ENCODE measurements at regions not wholly inside any gene's neighbourhood (a gene's known extent, or its start where the extent isn't known, plus 50 kb on each side); places are given as distances from the start of the nearest gene placed in this dataset.

DNA sequence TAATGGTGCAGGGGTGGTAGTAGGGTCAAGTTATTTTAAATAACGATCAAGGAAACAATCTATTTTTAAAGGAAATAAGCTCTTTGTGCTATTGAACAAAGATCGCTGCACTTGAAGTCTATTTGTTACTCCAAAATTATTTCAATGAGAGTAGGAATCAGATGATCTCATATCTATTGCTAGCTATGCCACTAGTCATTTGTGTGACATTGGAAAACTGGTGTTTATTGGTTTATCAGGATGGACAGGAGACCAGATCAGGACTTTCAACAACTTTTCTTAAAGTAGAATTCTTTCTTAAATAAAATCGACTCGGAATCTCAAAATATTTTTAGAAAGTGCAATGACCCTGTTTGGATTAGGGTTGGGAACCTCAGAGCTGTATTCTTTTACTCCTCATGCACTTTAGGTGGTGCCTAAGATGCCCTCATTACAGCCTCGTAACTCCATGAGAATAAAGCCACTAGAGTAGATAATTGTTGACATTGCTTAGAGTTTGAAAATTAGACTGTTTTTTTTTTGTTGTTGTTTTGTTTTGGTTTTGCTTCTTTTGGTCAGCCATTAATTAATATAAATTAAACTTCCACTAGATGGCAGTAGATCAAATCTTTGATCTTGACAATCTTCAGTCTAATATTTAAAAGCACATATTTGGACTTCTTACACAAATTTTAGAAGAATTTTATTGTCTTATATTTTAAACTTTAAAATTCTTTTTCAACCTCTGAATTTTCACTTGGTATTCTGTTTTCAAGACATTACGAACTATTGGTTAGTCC is 352.4 kb downstream of the USP25 start:
- Histone ChIP-seq H2AFZ (ENCODE audit: low read length) (peak overlapping the region; percentile 51), H3K27me3 (ENCODE audit: insufficient read depth, low read length) (no peaks in the 10 kb centered on the region), H3K27ac (ENCODE audit: low read depth, low read length) (peak overlapping the region; percentile 41), H3K4me3 (ENCODE audit: insufficient read depth, low read length) (peak overlapping the region; percentile 15), H3K9me3 (ENCODE audit: low read depth, low read length) (no peaks in the 10 kb centered on the region), H4K20me1 (ENCODE audit: insufficient read depth, low read length) (no peaks in the 10 kb centered on the region), H3K79me2 (ENCODE audit: insufficient read depth, low read length) (no peaks in the 10 kb centered on the region), H3K4me2 (ENCODE audit: insufficient read depth, low read length) (peak overlapping the region; percentile 66), H3K4me1 (ENCODE audit: insufficient read depth, low read length) (peaks cover 47% of the 10 kb centered on the region), H3K36me3 (ENCODE audit: insufficient read depth, low read length) (no peaks in the 10 kb centered on the region)
- peak; percentile 52 for TF ChIP-seq CTCF (IDR thresholded peaks at IDR 0.05; ENCODE audit: extremely low read depth, low read depth, low read length)
- no peak for DNase-seq (ENCODE audit: insufficient read length, low spot score, missing footprints)

DNA sequence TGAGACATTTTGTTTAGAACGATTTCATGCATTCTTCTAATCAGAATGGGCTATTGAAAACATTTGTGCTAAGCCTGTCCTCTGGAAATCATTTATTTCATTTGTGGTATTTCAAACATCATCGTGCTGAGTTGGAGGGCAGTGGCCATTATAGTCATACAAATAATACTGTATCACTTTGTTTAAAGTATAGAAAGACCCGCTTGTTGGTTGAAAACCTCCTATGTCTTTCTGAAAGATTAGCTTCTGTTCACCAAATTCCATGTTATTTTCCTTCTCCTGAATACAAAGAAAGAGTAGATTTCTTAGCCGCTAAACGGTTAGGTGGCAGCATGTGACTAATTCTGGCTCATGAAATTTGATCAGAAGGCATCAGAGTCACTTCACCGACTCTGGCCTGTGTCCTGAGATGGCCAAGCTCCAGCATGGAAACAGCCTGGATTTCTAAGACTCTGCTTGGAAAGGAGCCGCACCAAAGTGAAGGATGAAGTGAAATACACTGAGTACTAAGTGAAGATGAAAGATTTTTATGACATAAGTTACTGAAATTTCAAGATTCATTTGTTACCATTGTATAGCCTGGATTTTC is 355.1 kb downstream of the USP25 start:
- Histone ChIP-seq H3K27ac (ENCODE audit: low read depth, low read length) (peak overlapping the region; percentile 67), H3K4me1 (ENCODE audit: insufficient read depth, low read length) (peaks cover 40% of the 10 kb centered on the region), H2AFZ (ENCODE audit: low read length) (peak overlapping the region; percentile 74), H3K36me3 (ENCODE audit: insufficient read depth, low read length) (no peaks in the 10 kb centered on the region), H3K27me3 (ENCODE audit: insufficient read depth, low read length) (no peaks in the 10 kb centered on the region), H4K20me1 (ENCODE audit: insufficient read depth, low read length) (no peaks in the 10 kb centered on the region), H3K4me3 (ENCODE audit: insufficient read depth, low read length) (peak overlapping the region; percentile 18), H3K79me2 (ENCODE audit: insufficient read depth, low read length) (no peaks in the 10 kb centered on the region), H3K4me2 (ENCODE audit: insufficient read depth, low read length) (peak overlapping the region; percentile 76), H3K9me3 (ENCODE audit: low read depth, low read length) (no peaks in the 10 kb centered on the region)
- peak; percentile 84 for DNase-seq (ENCODE audit: insufficient read length, low spot score, missing footprints)
- no peak for TF ChIP-seq CTCF (IDR thresholded peaks at IDR 0.05; ENCODE audit: extremely low read depth, low read depth, low read length)

- Histone ChIP-seq H3K4me1 (ENCODE audit: insufficient read depth, low read length) (peaks cover 34% of the 10 kb centered on the region), H3K9me3 (ENCODE audit: low read depth, low read length) (no peaks in the 10 kb centered on the region), H3K4me3 (ENCODE audit: insufficient read depth, low read length) (peak overlapping the region; percentile 45), H3K27ac (ENCODE audit: low read depth, low read length) (peak overlapping the region; percentile 67), H4K20me1 (ENCODE audit: insufficient read depth, low read length) (no peaks in the 10 kb centered on the region), H3K27me3 (ENCODE audit: insufficient read depth, low read length) (no peaks in the 10 kb centered on the region), H3K4me2 (ENCODE audit: insufficient read depth, low read length) (peak overlapping the region; percentile 76), H3K79me2 (ENCODE audit: insufficient read depth, low read length) (no peaks in the 10 kb centered on the region), H2AFZ (ENCODE audit: low read length) (peak overlapping the region; percentile 74), H3K36me3 (ENCODE audit: insufficient read depth, low read length) (no peaks in the 10 kb centered on the region)
- no peak for TF ChIP-seq CTCF (IDR thresholded peaks at IDR 0.05; ENCODE audit: extremely low read depth, low read depth, low read length)
- no peak for DNase-seq (ENCODE audit: insufficient read length, low spot score, missing footprints)
Measured at GRCh38 chr21:16085421-16085820, 355.6 kb downstream of the USP25 start.

GRCh38 chr21:16086121-16086520 is 356.3 kb downstream of the USP25 start:
- H2AFZ ChIP-seq (ENCODE audit: low read length): peak overlapping the region; percentile 74
- H3K4me3 ChIP-seq (ENCODE audit: insufficient read depth, low read length): peak overlapping the region; percentile 45
- no peaks in the 10 kb centered on the region for H3K27me3 ChIP-seq (ENCODE audit: insufficient read depth, low read length)
- H3K27ac ChIP-seq (ENCODE audit: low read depth, low read length): peak overlapping the region; percentile 67
- peak overlapping the region; percentile 76 for H3K4me2 ChIP-seq (ENCODE audit: insufficient read depth, low read length)
- H3K36me3 ChIP-seq (ENCODE audit: insufficient read depth, low read length): no peaks in the 10 kb centered on the region
- no peaks in the 10 kb centered on the region for H3K9me3 ChIP-seq (ENCODE audit: low read depth, low read length)
- TF ChIP-seq CTCF (IDR thresholded peaks at IDR 0.05; ENCODE audit: extremely low read depth, low read depth, low read length): no peak
- H3K79me2 ChIP-seq (ENCODE audit: insufficient read depth, low read length): no peaks in the 10 kb centered on the region
- no peak for DNase-seq (ENCODE audit: insufficient read length, low spot score, missing footprints)
- H4K20me1 ChIP-seq (ENCODE audit: insufficient read depth, low read length): no peaks in the 10 kb centered on the region
- H3K4me1 ChIP-seq (ENCODE audit: insufficient read depth, low read length): peaks cover 34% of the 10 kb centered on the region
